HepG2 (cell line): ENCODE measurements at regions not wholly inside any gene's neighbourhood (a gene's known extent, or its start where the extent isn't known, plus 50 kb on each side); places are given as distances from the start of the nearest gene placed in this dataset.

Source experiments
- GTF2F1 ChIP-seq: fragments of 150-350 bp; IDR thresholded peaks from 2 replicates; pipeline ENCODE4 v1.6.1; 2014; ENCODE audit warnings: low read length
- PCBP1 ChIP-seq: fragments of 200-400 bp; formaldehyde crosslinking; IDR thresholded peaks from 2 replicates; pipeline ENCODE4 v1.6.1; 2017; ENCODE audit warnings: mild to moderate bottlenecking, low read depth, low read length, borderline replicate concordance
- SP2 ChIP-seq: sonication (generic); formaldehyde crosslinking; IDR thresholded peaks from 2 replicates; pipeline ENCODE4 v1.5.1; 2020; ENCODE audit warnings: mild to moderate bottlenecking, missing genetic modification reagents

- no peak for TF ChIP-seq PCBP1
- TF ChIP-seq GTF2F1, result no peak
- no peak for TF ChIP-seq SP2 (CRISPR knock-in tag)
Observed at GRCh38 chr3:127389913-127390312, 102.1 kb upstream of the PRR20G start.
